Femur (tissue), 1 donor: ENCODE measurements at regions not wholly inside any gene's neighbourhood (a gene's known extent, or its start where the extent isn't known, plus 50 kb on each side); places are given as distances from the start of the nearest gene placed in this dataset.
"Not testable (repeated sequence)": the region's sequence is repeated elsewhere in the genome, so short reads cannot be mapped to it uniquely, and the experiment has no call there.

Experiments used
- DNase-seq: peaks from one replicate; pipeline ENCODE4 v3.0.0-alpha.2; 2017

- DNase-seq: not testable (repeated sequence)
Measured at GRCh38 chr16:79881107-79881506, 280.6 kb upstream of the MAF start.

- no peak for DNase-seq
Measured at GRCh38 chr16:79876332-79876730, 275.8 kb upstream of the MAF start.

- no peak for DNase-seq
Measured at GRCh38 chr16:79874391-79874790, 273.9 kb upstream of the MAF start.

- DNase-seq: no peak
Measured at GRCh38 chr16:79873825-79874224, 273.3 kb upstream of the MAF start.

GRCh38 chr16:79871906-79872305, 271.4 kb upstream of the MAF start:
- DNase-seq: no peak

- no peak for DNase-seq
Measured at GRCh38 chr16:79870016-79870886, 269.7 kb upstream of the MAF start.

- DNase-seq: no peak
Measured at GRCh38 chr16:79869304-79870015, 268.9 kb upstream of the MAF start.

- DNase-seq: no peak
Measured at GRCh38 chr16:79868841-79869240, 268.3 kb upstream of the MAF start.

GRCh38 chr16:79867425-79867997, 267.0 kb upstream of the MAF start:
- DNase-seq: no peak

- DNase-seq: no peak
Measured at GRCh38 chr16:79865918-79866317, 265.4 kb upstream of the MAF start.

- DNase-seq: no peak
Measured at GRCh38 chr16:79864781-79865391, 264.3 kb upstream of the MAF start.

GRCh38 chr16:79864032-79864780, 263.7 kb upstream of the MAF start:
- no peak for DNase-seq

GRCh38 chr16:79863128-79864031, 262.8 kb upstream of the MAF start:
- DNase-seq: no peak

GRCh38 chr16:79862601-79863000, 262.1 kb upstream of the MAF start:
- DNase-seq: no peak

GRCh38 chr16:79856581-79856980, 256.0 kb upstream of the MAF start:
- DNase-seq: no peak

- DNase-seq: no peak
Measured at GRCh38 chr16:79850348-79850747, 249.8 kb upstream of the MAF start.

GRCh38 chr16:79849119-79849518, 248.6 kb upstream of the MAF start:
- DNase-seq: no peak

GRCh38 chr16:79848719-79849118, 248.2 kb upstream of the MAF start:
- no peak for DNase-seq

GRCh38 chr16:79847569-79847968, 247.0 kb upstream of the MAF start:
- no peak for DNase-seq

GRCh38 chr16:79847101-79847500, 246.6 kb upstream of the MAF start:
- no peak for DNase-seq

- no peak for DNase-seq
Measured at GRCh38 chr16:79845734-79846135, 245.2 kb upstream of the MAF start.
